NCI-H2227 (cell line): ENCODE measurements at regions not wholly inside any gene's neighbourhood (a gene's known extent, or its start where the extent isn't known, plus 50 kb on each side); places are given as distances from the start of the nearest gene placed in this dataset.
"Not testable (repeated sequence)": the region's sequence is repeated elsewhere in the genome, so short reads cannot be mapped to it uniquely, and the experiment has no call there.

Experiments used
- DNase-seq: peaks from one replicate; lab custom pipeline; 2025; ENCODE audit not compliant: unreplicated experiment; lab: John Stamatoyannopoulos, UW

DNA sequence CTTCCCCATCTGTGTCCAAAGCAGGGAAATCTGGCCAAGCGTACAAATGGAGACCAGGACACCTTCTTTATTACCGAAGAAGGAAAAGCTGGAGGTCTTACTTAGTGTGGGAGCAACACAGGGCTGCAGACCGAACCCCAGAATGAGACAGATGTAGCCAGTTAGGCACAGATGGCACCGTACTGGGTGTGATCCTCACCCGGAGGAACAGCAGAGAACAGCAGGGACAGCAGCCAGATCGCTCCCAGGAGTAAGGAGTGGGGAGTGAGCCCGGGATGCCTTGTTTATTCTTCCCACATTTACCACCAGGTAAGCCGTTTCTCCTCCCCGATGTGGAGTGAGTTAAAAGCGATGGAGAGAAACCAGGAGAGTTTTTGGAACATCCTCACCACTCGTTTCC is 150.7 kb upstream of the SPRED2 start:
- no peak for DNase-seq

DNA sequence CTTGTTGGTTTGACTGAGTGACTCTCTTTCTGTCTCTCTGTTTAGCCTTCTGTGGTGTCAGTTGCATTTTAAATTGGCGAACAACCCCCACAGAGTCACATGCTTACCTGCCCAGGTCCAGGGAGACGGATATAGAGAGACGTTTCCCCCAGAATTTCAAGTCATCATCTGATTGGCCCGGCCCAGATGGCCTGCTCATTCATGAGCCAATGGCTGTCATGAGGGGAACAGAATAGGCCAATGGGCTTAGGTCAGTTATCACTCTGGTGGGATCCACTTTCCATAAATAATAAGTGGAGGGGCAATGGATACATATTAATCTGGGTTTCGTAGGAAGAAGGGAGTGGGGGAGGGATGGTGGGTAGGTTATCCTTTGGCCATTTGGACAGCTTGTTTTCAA is 150.0 kb upstream of the SPRED2 start:
- DNase-seq = no peak

DNA sequence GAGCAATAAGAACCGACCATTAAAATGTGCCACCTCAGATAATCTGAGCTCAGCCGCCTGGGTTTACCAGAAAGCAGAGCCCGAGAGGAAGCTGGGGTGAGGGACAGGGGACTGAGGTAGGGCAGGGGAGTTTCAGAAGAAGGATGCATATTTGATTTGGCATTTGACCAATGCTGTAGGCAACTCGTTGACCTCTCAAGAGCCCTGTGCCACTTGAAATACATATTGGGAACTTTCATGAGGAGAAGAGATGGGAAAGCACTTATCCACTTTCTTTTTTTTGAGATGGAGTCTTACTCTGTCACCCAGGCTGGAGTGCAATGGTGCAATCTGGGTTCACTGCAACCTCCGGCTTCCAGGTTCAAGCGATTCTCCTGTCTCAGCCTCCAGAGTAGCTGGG is 148.4 kb upstream of the SPRED2 start:
- no peak for DNase-seq

GRCh38 chr2:65579506-65580235 is 147.3 kb upstream of the SPRED2 start:
- no peak for DNase-seq

GRCh38 chr2:65577654-65578053 is 145.3 kb upstream of the SPRED2 start:
- no peak for DNase-seq

GRCh38 chr2:65576861-65577601 is 144.6 kb upstream of the SPRED2 start:
- DNase-seq = no peak

- DNase-seq = no peak
These were observed 143.9 kb upstream of the SPRED2 start for GRCh38 chr2:65576278-65576677.

DNA sequence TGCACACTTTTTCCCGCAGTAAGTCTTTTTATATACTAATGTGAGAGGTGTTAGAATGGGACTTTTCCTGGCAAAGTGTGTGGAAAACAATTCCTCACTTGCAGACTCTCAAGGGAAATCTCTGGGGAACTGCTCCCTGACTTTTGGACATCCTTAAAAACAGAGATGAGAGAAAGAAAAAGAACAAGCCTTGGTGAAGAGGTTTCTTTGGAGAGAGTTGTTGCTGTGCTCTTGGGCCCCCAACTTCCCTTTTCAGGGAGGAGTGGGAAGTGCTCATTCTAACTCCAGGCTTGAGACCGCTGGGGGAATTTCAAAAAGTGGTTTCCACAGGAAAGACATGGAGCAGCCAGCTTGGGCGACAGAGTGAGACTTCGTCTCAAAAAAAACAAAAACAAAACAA is 142.6 kb upstream of the SPRED2 start:
- no peak for DNase-seq

- not testable (repeated sequence) for DNase-seq
These were observed 136.4 kb upstream of the SPRED2 start for GRCh38 chr2:65568656-65569440.

DNA sequence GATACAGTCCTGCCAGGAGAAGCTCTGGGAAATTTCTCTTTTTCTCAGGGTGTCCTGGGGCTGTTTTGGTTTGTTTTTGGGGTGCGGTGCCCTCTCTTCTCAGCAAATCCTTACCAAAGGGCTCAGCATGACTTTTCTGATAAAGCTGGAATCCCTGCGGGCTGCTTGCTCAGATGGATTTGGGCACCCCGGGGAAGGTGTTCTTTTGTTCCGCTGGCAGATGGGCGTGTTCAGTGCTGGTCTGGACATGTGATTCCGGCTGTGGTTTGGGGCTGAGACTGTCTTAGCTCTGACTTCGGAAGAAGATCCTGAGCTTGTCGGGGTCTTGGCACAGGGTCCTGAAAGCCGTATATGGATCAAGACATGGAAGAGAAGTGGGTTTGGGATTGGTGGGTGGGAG is 134.2 kb upstream of the SPRED2 start:
- no peak for DNase-seq

DNA sequence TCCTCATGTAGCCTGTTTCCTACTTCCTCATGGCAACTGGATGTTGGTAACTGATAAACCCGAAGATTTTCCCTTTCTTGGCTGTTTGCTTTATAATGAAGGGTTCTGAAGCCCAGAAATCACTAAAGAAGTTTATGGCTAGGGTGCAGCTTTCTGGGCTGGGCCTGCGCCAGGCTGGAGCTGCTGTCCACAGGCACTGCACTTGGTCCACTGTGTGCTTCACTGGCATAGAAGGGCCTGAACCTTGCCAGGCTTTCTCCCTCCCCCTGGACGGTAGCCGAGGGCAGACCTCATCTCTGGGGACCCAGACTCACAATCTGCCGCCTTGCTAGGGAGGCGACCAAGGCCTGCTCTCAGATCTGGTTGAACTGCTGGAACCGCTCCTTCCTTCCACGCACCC is 133.3 kb upstream of the SPRED2 start:
- no peak for DNase-seq

DNA sequence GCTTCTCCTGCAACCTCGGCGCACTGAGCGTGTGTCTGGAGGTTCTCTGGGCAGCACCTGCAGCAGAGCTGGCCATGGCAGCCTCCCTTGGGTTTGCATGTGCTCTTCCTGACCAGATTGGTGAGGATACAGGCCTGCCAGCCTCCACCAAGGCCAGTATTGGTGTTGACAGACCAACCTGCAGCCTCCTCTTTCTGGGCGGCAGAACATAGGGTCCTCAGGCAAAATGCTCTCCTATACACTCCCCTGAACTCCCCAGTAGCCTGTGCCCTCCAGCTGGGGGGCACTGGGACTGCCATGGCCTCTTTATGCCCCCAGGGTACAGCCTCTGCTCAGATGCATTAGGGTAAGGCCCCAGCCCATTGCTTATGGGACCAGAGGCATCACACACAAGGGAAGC is 131.9 kb upstream of the SPRED2 start:
- no peak for DNase-seq

DNA sequence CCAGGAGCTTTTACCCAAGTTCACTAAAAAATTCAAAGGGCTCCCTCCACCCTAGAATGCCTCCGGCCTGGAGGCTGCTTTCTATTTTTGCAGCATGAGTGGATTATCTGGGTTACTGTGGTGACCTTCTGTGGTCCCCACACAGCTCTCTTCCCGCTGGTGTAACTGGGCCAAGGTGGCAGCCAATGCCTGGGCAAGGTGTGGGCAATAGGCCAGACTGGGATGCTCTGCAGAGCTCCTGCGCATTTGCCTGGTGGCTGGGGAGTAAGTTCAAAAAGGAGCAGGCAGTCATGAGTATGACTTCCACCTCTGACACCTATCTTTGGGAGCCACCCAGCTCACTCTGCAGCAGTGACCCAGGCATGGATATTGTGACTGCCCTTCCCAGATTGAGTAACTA is 130.5 kb upstream of the SPRED2 start:
- no peak for DNase-seq

GRCh38 chr2:65558743-65559142 is 126.3 kb upstream of the SPRED2 start:
- no peak for DNase-seq

GRCh38 chr2:65557616-65558573 is 125.5 kb upstream of the SPRED2 start:
- DNase-seq = no peak

GRCh38 chr2:65554765-65555591 is 122.6 kb upstream of the SPRED2 start:
- DNase-seq = no peak

DNA sequence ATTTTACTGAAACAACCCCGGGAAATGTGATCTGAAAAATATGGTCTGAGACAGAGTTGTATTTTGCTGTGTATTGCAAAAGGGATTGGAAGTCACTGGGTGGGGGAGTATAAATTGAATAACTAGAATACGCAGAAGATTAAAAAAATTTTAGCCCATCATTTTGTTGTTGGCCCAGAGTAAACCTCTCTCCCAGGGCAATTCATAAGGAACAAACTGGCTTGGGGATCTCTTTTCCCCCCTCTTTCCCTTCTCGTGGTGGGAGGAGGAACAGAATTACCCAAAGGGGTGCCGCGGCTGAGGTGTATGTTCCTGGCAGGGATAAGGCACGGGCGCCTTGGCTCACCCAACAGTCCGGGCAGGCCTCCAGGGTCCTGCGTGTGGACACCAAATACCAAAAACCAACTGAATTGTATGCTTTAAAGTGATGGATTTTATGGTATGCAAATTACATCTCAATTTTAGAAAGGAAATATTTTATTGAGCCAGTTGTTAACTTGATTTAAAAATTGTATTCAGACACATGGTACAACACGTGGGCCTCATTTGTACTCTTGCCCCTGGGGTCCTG is 121.2 kb upstream of the SPRED2 start:
- DNase-seq = no peak

GRCh38 chr2:65551528-65551927 is 119.1 kb upstream of the SPRED2 start:
- no peak for DNase-seq

- no peak for DNase-seq
These were observed 117.8 kb upstream of the SPRED2 start for GRCh38 chr2:65550246-65550645.

DNA sequence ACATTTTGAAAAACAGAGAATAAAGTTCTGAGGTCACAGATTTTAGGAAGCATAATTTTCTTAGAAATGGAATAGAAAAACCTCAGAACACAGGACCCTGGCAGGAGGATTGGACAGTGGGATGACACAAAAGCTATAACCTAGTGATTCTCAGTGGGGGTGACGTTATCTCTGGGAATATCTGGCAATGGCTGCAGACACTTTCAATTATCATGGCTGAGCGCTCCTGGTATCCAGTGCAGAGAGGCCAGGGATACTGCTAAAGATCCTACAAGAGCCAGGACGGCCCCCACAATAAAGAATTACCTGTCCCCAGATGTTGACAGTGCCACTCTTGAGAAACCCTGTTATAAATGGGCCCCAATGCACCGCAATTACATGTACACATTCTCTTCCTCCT is 117.2 kb upstream of the SPRED2 start:
- DNase-seq = no peak
